ENCODE measurements at regions not wholly inside any gene's neighbourhood (a gene's known extent, or its start where the extent isn't known, plus 50 kb on each side); places are given as distances from the start of the nearest gene placed in this dataset.

- Histone ChIP-seq H3K27me3 (no peaks in the 10 kb centered on the region), H3K27ac (no peak overlapping the region), H3K9me3 (no peaks in the 10 kb centered on the region), H3K36me3 (no peaks in the 10 kb centered on the region), H3K4me1 (no peaks in the 10 kb centered on the region), H3K4me3 (no peak overlapping the region)
- in situ Hi-C loops (cut with MboI; ENCODE audit: low sequenced_read_pairs in 4 of 4) (no loop called here), intact Hi-C loops (cut with DNase I; ENCODE audit: low total_unique reads) (no loop called here)
- DNase-seq (no peak), ATAC-seq (no peak)
- TF ChIP-seq POLR2A (IDR thresholded peaks at IDR 0.05) (no peak), CTCF (IDR thresholded peaks at IDR 0.05 in 4 of 5, conservative IDR thresholded peaks at IDR 0.05 in 1 of 5) (no peak)
Observed at GRCh38 chr4:141499261-141499853, 137.0 kb upstream of the IL15 start.

GRCh38 chr4:141501395-141501794 is 135.0 kb upstream of the IL15 start:
- peak; percentile 16 to 44 for ATAC-seq
- intact Hi-C loops (cut with DNase I; ENCODE audit: low total_unique reads): no loop called here
- no peak overlapping the region for H3K4me3 ChIP-seq
- no peaks in the 10 kb centered on the region for H3K9me3 ChIP-seq
- TF ChIP-seq POLR2A (IDR thresholded peaks at IDR 0.05) (no peak), CTCF (IDR thresholded peaks at IDR 0.05 in 4 of 5, conservative IDR thresholded peaks at IDR 0.05 in 1 of 5) (no peak)
- DNase-seq: no peak
- in situ Hi-C loops (cut with MboI; ENCODE audit: low sequenced_read_pairs in 4 of 4): no loop called here
- no peak overlapping the region for H3K27ac ChIP-seq
- no peaks in the 10 kb centered on the region for H3K27me3 ChIP-seq
- H3K4me1 ChIP-seq: no peaks in the 10 kb centered on the region
- no peaks in the 10 kb centered on the region for H3K36me3 ChIP-seq

GRCh38 chr4:141501931-141502330 is 134.5 kb upstream of the IL15 start:
- no peaks in the 10 kb centered on the region for H3K4me1 ChIP-seq
- no peaks in the 10 kb centered on the region for H3K27me3 ChIP-seq
- TF ChIP-seq POLR2A (IDR thresholded peaks at IDR 0.05) (no peak), CTCF (IDR thresholded peaks at IDR 0.05 in 4 of 5, conservative IDR thresholded peaks at IDR 0.05 in 1 of 5) (no peak)
- intact Hi-C loops (cut with DNase I; ENCODE audit: low total_unique reads): no loop called here
- H3K9me3 ChIP-seq: no peaks in the 10 kb centered on the region
- DNase-seq (no peak), ATAC-seq (no peak)
- in situ Hi-C loops (cut with MboI; ENCODE audit: low sequenced_read_pairs in 4 of 4): no loop called here
- H3K4me3 ChIP-seq: no peak overlapping the region
- H3K27ac ChIP-seq: no peak overlapping the region
- H3K36me3 ChIP-seq: no peaks in the 10 kb centered on the region

GRCh38 chr4:141502755-141503154 is 133.6 kb upstream of the IL15 start:
- Histone ChIP-seq H3K27me3 (no peaks in the 10 kb centered on the region), H3K9me3 (no peaks in the 10 kb centered on the region), H3K27ac (no peak overlapping the region), H3K4me1 (no peaks in the 10 kb centered on the region), H3K36me3 (no peaks in the 10 kb centered on the region), H3K4me3 (no peak overlapping the region)
- no peak for ATAC-seq
- TF ChIP-seq POLR2A (IDR thresholded peaks at IDR 0.05) (no peak), CTCF (IDR thresholded peaks at IDR 0.05 in 4 of 5, conservative IDR thresholded peaks at IDR 0.05 in 1 of 5) (no peak)
- in situ Hi-C loops (cut with MboI; ENCODE audit: low sequenced_read_pairs in 4 of 4): no loop called here
- intact Hi-C loops (cut with DNase I; ENCODE audit: low total_unique reads): no loop called here
- no peak for DNase-seq

GRCh38 chr4:141503260-141503659 is 133.1 kb upstream of the IL15 start:
- TF ChIP-seq CTCF (IDR thresholded peaks at IDR 0.05 in 4 of 5, conservative IDR thresholded peaks at IDR 0.05 in 1 of 5) (no peak), POLR2A (IDR thresholded peaks at IDR 0.05) (no peak)
- ATAC-seq: no peak
- Histone ChIP-seq H3K27me3 (no peaks in the 10 kb centered on the region), H3K4me1 (no peaks in the 10 kb centered on the region), H3K4me3 (no peak overlapping the region), H3K27ac (no peak overlapping the region), H3K9me3 (no peaks in the 10 kb centered on the region), H3K36me3 (no peaks in the 10 kb centered on the region)
- no peak for DNase-seq
- in situ Hi-C loops (cut with MboI; ENCODE audit: low sequenced_read_pairs in 4 of 4) (no loop called here), intact Hi-C loops (cut with DNase I; ENCODE audit: low total_unique reads) (no loop called here)
